ENCODE measurements at regions not wholly inside any gene's neighbourhood (a gene's known extent, or its start where the extent isn't known, plus 50 kb on each side); places are given as distances from the start of the nearest gene placed in this dataset.
A peak's percentile ranks its signal among the peaks of the same experiment; 100 is the strongest.

DNA sequence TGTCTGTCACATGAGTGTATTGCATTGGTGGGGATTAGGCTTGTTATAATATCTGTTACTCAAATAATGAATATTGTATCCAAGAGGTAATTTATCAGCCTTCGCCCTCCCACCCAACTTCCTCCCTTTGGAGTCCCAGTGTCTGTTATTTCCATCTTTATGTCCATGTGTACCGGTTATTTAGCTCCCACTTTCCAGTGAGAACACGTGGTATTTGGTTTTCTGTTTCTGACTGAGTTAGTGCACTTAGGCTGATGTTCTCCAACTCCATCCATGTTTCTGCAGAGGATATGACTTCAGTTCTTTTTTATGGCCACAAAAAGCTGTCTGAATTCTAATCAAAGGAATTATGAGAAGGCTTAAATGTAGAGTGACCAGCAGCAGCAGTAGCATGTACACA lies 104.0 kb upstream of the ARHGAP28 start:
- ChIA-PET POLR2A (no interaction called here), CTCF (interaction anchor here (0.8 kb wide), 1 partner anchor 14 kb away, joined by 3 read pairs; no protein-coding TSS in a partner anchor)
- intact Hi-C loops (cut with micrococcal nuclease), result loop anchor here (5.0 kb wide), 1 partner anchor 122 kb away; no protein-coding TSS in a partner anchor
- no peak for DNase-seq (ENCODE audit: unreplicated experiment)
- Mint-ChIP-seq H3K27me3 (ENCODE audit: insufficient read depth, unreplicated experiment) (no peaks in the 10 kb centered on the region), H3K4me3 (ENCODE audit: unreplicated experiment) (no peak overlapping the region), H3K36me3 (ENCODE audit: insufficient read depth, unreplicated experiment) (no peaks in the 10 kb centered on the region), H3K4me1 (ENCODE audit: insufficient read depth, unreplicated experiment) (peaks cover 33% of the 10 kb centered on the region), H3K9me3 (ENCODE audit: unreplicated experiment) (no peaks in the 10 kb centered on the region), H3K27ac (ENCODE audit: low read depth, unreplicated experiment) (no peak overlapping the region)
- no TSS peak for BruUV-seq (replicated peaks)
- TF ChIP-seq, protein P1, sequence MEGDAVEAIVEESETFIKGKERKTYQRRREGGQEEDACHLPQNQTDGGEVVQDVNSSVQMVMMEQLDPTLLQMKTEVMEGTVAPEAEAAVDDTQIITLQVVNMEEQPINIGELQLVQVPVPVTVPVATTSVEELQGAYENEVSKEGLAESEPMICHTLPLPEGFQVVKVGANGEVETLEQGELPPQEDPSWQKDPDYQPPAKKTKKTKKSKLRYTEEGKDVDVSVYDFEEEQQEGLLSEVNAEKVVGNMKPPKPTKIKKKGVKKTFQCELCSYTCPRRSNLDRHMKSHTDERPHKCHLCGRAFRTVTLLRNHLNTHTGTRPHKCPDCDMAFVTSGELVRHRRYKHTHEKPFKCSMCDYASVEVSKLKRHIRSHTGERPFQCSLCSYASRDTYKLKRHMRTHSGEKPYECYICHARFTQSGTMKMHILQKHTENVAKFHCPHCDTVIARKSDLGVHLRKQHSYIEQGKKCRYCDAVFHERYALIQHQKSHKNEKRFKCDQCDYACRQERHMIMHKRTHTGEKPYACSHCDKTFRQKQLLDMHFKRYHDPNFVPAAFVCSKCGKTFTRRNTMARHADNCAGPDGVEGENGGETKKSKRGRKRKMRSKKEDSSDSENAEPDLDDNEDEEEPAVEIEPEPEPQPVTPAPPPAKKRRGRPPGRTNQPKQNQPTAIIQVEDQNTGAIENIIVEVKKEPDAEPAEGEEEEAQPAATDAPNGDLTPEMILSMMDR (IDR thresholded peaks at IDR 0.05; ENCODE audit: unreplicated experiment), result no peak

DNA sequence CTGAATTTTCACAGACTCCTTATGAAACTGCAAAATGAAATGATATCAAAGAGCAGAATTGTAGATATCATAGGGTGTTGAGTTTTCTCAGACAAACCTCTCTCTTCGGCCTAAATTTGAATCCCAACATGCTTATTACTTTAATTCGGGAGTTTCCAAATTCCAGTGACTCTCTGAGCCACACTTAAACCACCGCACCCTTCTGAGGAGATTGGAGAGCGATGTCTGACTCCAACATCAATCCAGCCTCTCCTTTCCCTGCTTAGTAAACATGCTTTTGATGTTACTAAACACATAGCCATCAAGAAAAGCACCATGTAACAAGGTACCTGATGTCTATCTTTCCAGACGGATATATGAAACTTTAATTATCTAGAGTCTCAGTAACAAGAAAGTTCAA lies 103.1 kb upstream of the ARHGAP28 start:
- no peaks in the 10 kb centered on the region for H3K27me3 Mint-ChIP-seq (ENCODE audit: insufficient read depth, unreplicated experiment)
- peaks cover 33% of the 10 kb centered on the region for H3K4me1 Mint-ChIP-seq (ENCODE audit: insufficient read depth, unreplicated experiment)
- H3K27ac Mint-ChIP-seq (ENCODE audit: low read depth, unreplicated experiment), result no peak overlapping the region
- intact Hi-C loops (cut with micrococcal nuclease), result loop anchor here (5.0 kb wide), 1 partner anchor 121 kb away; no protein-coding TSS in a partner anchor
- H3K4me3 Mint-ChIP-seq (ENCODE audit: unreplicated experiment), result no peak overlapping the region
- TF ChIP-seq, protein P1 (IDR thresholded peaks at IDR 0.05; ENCODE audit: unreplicated experiment), result no peak
- no peaks in the 10 kb centered on the region for H3K36me3 Mint-ChIP-seq (ENCODE audit: insufficient read depth, unreplicated experiment)
- CTCF ChIA-PET, result no interaction called here
- no TSS peak for BruUV-seq (replicated peaks)
- POLR2A ChIA-PET, result no interaction called here
- H3K9me3 Mint-ChIP-seq (ENCODE audit: unreplicated experiment), result no peaks in the 10 kb centered on the region
- no peak for DNase-seq (ENCODE audit: unreplicated experiment)

- H3K36me3 Mint-ChIP-seq (ENCODE audit: insufficient read depth, unreplicated experiment), result no peaks in the 10 kb centered on the region
- ChIA-PET POLR2A (interaction anchor here (0.7 to 1.1 kb wide), 2 partner anchors 19 to 113 kb away, joined by 3 to 4 read pairs; no protein-coding TSS in a partner anchor), CTCF (interaction anchor here (0.5 to 2.1 kb wide), 4 partner anchors 14 to 79 kb away, joined by 3 to 8 read pairs (median 4); no protein-coding TSS in a partner anchor)
- TF ChIP-seq, protein P1 (IDR thresholded peaks at IDR 0.05; ENCODE audit: unreplicated experiment), result no peak
- no peak for DNase-seq (ENCODE audit: unreplicated experiment)
- no peak overlapping the region for H3K4me3 Mint-ChIP-seq (ENCODE audit: unreplicated experiment)
- no TSS peak for BruUV-seq (replicated peaks)
- H3K27me3 Mint-ChIP-seq (ENCODE audit: insufficient read depth, unreplicated experiment), result no peaks in the 10 kb centered on the region
- H3K9me3 Mint-ChIP-seq (ENCODE audit: unreplicated experiment), result peaks cover 5% of the 10 kb centered on the region
- no peak overlapping the region for H3K27ac Mint-ChIP-seq (ENCODE audit: low read depth, unreplicated experiment)
- H3K4me1 Mint-ChIP-seq (ENCODE audit: insufficient read depth, unreplicated experiment), result peaks cover 33% of the 10 kb centered on the region
- intact Hi-C loops (cut with micrococcal nuclease), result loop anchor here (5.0 kb wide), 1 partner anchor 120 kb away; no protein-coding TSS in a partner anchor
These were observed 101.9 kb upstream of the ARHGAP28 start for GRCh38 chr18:6627645-6628044.

- CTCF ChIA-PET, result interaction anchor here (0.5 to 2.1 kb wide), 2 partner anchors 23 to 78 kb away, joined by 4 to 8 read pairs; no protein-coding TSS in a partner anchor
- Mint-ChIP-seq H3K4me1 (ENCODE audit: insufficient read depth, unreplicated experiment) (peaks cover 33% of the 10 kb centered on the region), H3K36me3 (ENCODE audit: insufficient read depth, unreplicated experiment) (no peaks in the 10 kb centered on the region), H3K27me3 (ENCODE audit: insufficient read depth, unreplicated experiment) (no peaks in the 10 kb centered on the region), H3K27ac (ENCODE audit: low read depth, unreplicated experiment) (peak overlapping the region; percentile 90), H3K9me3 (ENCODE audit: unreplicated experiment) (peaks cover 5% of the 10 kb centered on the region), H3K4me3 (ENCODE audit: unreplicated experiment) (no peak overlapping the region)
- POLR2A ChIA-PET, result interaction anchor here (1.1 to 3.0 kb wide), 3 partner anchors 10 to 112 kb away, joined by 4 to 11 read pairs (median 11); no protein-coding TSS in a partner anchor
- DNase-seq (ENCODE audit: unreplicated experiment), result no peak
- intact Hi-C loops (cut with micrococcal nuclease), result loop anchor here (5.0 kb wide), 1 partner anchor 119 kb away; no protein-coding TSS in a partner anchor
- BruUV-seq (replicated peaks), result no TSS peak
- TF ChIP-seq, protein P1 (IDR thresholded peaks at IDR 0.05; ENCODE audit: unreplicated experiment), result no peak
These were observed 101.3 kb upstream of the ARHGAP28 start for GRCh38 chr18:6628187-6628586.

Measured in MCF 10A (cell line).